ENCODE measurements at regions not wholly inside any gene's neighbourhood (a gene's known extent, or its start where the extent isn't known, plus 50 kb on each side); places are given as distances from the start of the nearest gene placed in this dataset.

GRCh38 chr11:31879681-31880080 lies 68.6 kb upstream of the PAX6 start:
- H3K4me3 ChIP-seq (ENCODE audit: insufficient read depth, low read length), result no peak overlapping the region
- H3K27me3 ChIP-seq (ENCODE audit: insufficient read depth, low read length), result peaks cover 19% of the 10 kb centered on the region
- H3K9me3 ChIP-seq (ENCODE audit: low read depth, low read length), result no peaks in the 10 kb centered on the region
- H3K36me3 ChIP-seq (ENCODE audit: insufficient read depth, low read length), result no peaks in the 10 kb centered on the region
- H4K20me1 ChIP-seq (ENCODE audit: insufficient read depth, low read length), result no peaks in the 10 kb centered on the region
- H3K79me2 ChIP-seq (ENCODE audit: insufficient read depth, low read length), result no peaks in the 10 kb centered on the region
- no peak for TF ChIP-seq CTCF (IDR thresholded peaks at IDR 0.05; ENCODE audit: extremely low read depth, low read depth, low read length)
- no peak overlapping the region for H2AFZ ChIP-seq (ENCODE audit: low read length)
- H3K27ac ChIP-seq (ENCODE audit: low read depth, low read length), result no peak overlapping the region
- no peak for DNase-seq (ENCODE audit: insufficient read length, low spot score, missing footprints)
- no peaks in the 10 kb centered on the region for H3K4me1 ChIP-seq (ENCODE audit: insufficient read depth, low read length)
- no peak overlapping the region for H3K4me2 ChIP-seq (ENCODE audit: insufficient read depth, low read length)

- H4K20me1 ChIP-seq (ENCODE audit: insufficient read depth, low read length), result no peaks in the 10 kb centered on the region
- peaks cover 25% of the 10 kb centered on the region for H3K27me3 ChIP-seq (ENCODE audit: insufficient read depth, low read length)
- no peaks in the 10 kb centered on the region for H3K9me3 ChIP-seq (ENCODE audit: low read depth, low read length)
- H3K4me3 ChIP-seq (ENCODE audit: insufficient read depth, low read length), result no peak overlapping the region
- no peak overlapping the region for H3K27ac ChIP-seq (ENCODE audit: low read depth, low read length)
- no peak for DNase-seq (ENCODE audit: insufficient read length, low spot score, missing footprints)
- no peak overlapping the region for H3K4me2 ChIP-seq (ENCODE audit: insufficient read depth, low read length)
- H3K36me3 ChIP-seq (ENCODE audit: insufficient read depth, low read length), result no peaks in the 10 kb centered on the region
- H3K79me2 ChIP-seq (ENCODE audit: insufficient read depth, low read length), result no peaks in the 10 kb centered on the region
- H2AFZ ChIP-seq (ENCODE audit: low read length), result no peak overlapping the region
- no peak for TF ChIP-seq CTCF (IDR thresholded peaks at IDR 0.05; ENCODE audit: extremely low read depth, low read depth, low read length)
- no peaks in the 10 kb centered on the region for H3K4me1 ChIP-seq (ENCODE audit: insufficient read depth, low read length)
These were observed 66.7 kb upstream of the PAX6 start for GRCh38 chr11:31877863-31878262.

- Histone ChIP-seq H3K4me1 (ENCODE audit: insufficient read depth, low read length) (no peaks in the 10 kb centered on the region), H2AFZ (ENCODE audit: low read length) (no peak overlapping the region), H3K36me3 (ENCODE audit: insufficient read depth, low read length) (no peaks in the 10 kb centered on the region), H4K20me1 (ENCODE audit: insufficient read depth, low read length) (no peaks in the 10 kb centered on the region), H3K9me3 (ENCODE audit: low read depth, low read length) (no peaks in the 10 kb centered on the region), H3K4me3 (ENCODE audit: insufficient read depth, low read length) (no peak overlapping the region), H3K27me3 (ENCODE audit: insufficient read depth, low read length) (peaks cover 22% of the 10 kb centered on the region), H3K79me2 (ENCODE audit: insufficient read depth, low read length) (no peaks in the 10 kb centered on the region), H3K4me2 (ENCODE audit: insufficient read depth, low read length) (no peak overlapping the region), H3K27ac (ENCODE audit: low read depth, low read length) (no peak overlapping the region)
- no peak for DNase-seq (ENCODE audit: insufficient read length, low spot score, missing footprints)
- no peak for TF ChIP-seq CTCF (IDR thresholded peaks at IDR 0.05; ENCODE audit: extremely low read depth, low read depth, low read length)
These were observed 66.0 kb upstream of the PAX6 start for GRCh38 chr11:31877083-31877482.

- H3K4me2 ChIP-seq (ENCODE audit: insufficient read depth, low read length), result no peak overlapping the region
- H4K20me1 ChIP-seq (ENCODE audit: insufficient read depth, low read length), result no peaks in the 10 kb centered on the region
- no peaks in the 10 kb centered on the region for H3K36me3 ChIP-seq (ENCODE audit: insufficient read depth, low read length)
- H2AFZ ChIP-seq (ENCODE audit: low read length), result no peak overlapping the region
- peaks cover 22% of the 10 kb centered on the region for H3K27me3 ChIP-seq (ENCODE audit: insufficient read depth, low read length)
- no peak overlapping the region for H3K27ac ChIP-seq (ENCODE audit: low read depth, low read length)
- no peaks in the 10 kb centered on the region for H3K4me1 ChIP-seq (ENCODE audit: insufficient read depth, low read length)
- no peak for DNase-seq (ENCODE audit: insufficient read length, low spot score, missing footprints)
- H3K79me2 ChIP-seq (ENCODE audit: insufficient read depth, low read length), result no peaks in the 10 kb centered on the region
- TF ChIP-seq CTCF (IDR thresholded peaks at IDR 0.05; ENCODE audit: extremely low read depth, low read depth, low read length), result no peak
- no peaks in the 10 kb centered on the region for H3K9me3 ChIP-seq (ENCODE audit: low read depth, low read length)
- no peak overlapping the region for H3K4me3 ChIP-seq (ENCODE audit: insufficient read depth, low read length)
These were observed 64.9 kb upstream of the PAX6 start for GRCh38 chr11:31875866-31876560.

Data from osteoblast (primary cell).